ENCODE measurements at regions not wholly inside any gene's neighbourhood (a gene's known extent, or its start where the extent isn't known, plus 50 kb on each side); places are given as distances from the start of the nearest gene placed in this dataset.
"Not testable (repeated sequence)": the region's sequence is repeated elsewhere in the genome, so short reads cannot be mapped to it uniquely, and the experiment has no call there.

DNA sequence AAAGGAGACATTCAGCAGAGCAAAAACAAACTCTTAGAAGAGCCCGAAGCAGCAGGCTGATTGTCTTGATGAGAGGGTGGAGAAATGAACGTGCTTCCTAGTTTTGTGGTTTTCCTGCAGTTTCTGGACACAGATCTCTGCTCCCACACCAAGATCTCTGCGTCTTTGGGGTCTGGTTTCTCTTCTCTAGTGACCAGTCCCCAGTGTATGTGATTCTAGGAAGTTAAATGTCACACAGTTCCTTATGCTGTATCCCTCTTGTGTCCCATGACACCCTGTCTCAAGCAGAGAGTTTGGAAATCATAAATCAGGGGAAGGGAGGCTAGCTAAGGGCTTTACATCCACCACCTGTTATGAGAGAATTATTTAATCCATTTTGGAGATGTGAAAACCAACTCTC, 55.4 kb upstream of the KLF14 start:
- DNase-seq (ENCODE audit: low read depth in 2 of 2) = no peak

DNA sequence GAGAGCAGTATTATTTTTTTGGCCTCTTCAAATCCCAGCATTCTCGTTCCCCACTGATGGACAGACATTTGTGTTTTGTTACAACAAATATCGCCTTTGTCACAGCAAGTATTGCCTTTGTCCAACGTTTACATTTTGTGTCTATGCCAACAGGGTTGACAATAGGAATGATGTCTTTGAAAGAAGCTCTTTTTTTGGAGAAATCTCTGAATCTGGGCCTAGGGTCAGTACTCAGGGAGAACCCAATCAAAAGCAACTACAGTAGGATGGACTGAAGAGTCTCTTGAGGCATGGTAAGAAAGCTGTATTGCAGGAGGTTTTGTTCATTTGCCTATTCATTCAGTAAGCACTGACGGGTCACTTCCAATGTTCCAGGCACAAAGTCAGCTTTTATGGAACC, 57.7 kb upstream of the KLF14 start:
- DNase-seq (ENCODE audit: low read depth in 2 of 2) = no peak

DNA sequence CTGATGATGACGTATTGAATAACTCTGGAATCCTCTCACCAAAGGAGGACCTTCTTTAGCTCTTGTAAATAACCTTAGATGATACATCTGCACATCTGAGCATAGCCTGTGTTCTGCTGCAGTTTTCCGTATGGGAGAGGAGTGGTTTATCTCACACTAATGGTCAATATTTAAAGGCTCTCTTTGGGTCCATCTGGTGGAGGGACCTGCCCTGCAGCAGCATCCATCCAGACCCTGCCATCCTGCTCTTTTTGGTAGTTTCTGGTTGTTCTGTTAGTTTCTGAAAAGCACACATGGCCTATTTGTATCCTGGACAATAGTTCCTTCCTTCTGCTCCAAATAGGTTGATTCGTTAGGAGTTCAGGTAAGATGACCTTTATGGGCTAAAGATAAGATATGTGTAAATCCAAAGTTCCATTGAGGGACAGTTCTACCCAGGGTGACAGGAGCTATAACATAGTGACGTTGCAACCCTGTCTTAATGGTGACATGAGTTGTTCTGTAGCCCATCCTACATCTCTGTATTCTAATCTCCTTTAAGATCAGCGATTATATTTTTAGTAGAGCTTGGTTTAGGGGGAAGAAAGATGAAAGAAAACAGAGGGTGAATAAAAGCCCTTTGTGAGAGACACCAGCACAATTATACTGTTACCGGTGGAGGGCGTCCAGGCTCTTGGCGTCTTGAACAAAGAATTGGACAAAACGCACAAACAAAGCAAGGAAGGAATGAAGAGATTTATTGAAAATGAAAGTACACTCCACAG, 60.0 kb upstream of the KLF14 start:
- DNase-seq (ENCODE audit: low read depth in 2 of 2) = no peak

DNA sequence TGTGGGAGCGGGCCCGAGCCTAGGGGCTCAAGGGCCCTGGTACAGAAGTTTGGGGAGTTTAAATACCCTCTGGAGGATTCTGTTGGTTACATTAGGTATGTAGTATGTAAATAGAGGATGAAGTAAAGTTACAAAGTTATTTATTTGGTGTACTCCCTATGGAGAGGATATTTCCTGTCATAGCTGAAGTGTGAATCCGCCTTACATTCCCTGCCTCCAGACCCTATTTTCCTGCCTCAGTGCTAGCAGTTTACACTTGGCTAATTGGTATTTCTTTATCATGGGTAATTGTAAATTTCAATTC, 60.6 kb upstream of the KLF14 start:
- no peak for DNase-seq (ENCODE audit: low read depth in 2 of 2)

DNA sequence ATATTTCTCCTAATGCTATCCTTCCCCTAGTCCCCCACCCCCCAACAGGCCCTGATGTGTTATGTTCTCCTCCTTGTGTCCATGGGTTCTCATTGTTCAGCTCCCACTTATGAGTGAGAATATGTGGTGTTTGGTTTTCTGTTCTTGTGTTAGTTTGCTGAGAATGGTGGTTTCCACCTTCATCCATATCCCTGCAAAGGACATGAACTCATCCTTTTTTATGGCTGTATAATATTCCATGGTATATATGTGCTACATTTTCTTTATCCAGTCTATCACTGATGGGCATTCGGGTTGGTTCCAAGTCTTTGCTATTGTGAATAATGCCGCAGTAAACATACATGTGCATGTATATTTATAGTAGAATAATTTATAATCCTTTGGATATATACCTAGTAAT, 62.4 kb upstream of the KLF14 start:
- not testable (repeated sequence) for DNase-seq (ENCODE audit: low read depth in 2 of 2)

DNA sequence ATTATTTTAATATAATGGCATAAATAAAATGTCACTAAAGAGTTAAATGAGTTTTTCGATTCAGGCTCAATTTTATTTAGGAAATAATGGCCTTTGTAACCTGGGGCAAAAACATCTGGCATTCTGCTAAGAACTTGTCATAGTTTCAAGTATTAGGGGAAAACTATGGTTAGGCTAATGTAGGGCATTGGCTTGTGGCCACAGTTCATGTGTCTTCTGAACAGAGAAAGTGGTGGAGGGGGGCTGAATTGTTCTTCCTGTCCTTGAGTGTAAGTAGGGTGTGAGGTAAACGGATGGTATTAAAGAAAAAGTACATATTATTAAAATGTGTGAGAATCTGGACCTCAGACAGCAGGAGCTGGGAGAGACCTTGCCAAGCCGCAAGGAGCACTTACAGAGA, 69.1 kb upstream of the KLF14 start:
- no peak for DNase-seq (ENCODE audit: low read depth in 2 of 2)

DNA sequence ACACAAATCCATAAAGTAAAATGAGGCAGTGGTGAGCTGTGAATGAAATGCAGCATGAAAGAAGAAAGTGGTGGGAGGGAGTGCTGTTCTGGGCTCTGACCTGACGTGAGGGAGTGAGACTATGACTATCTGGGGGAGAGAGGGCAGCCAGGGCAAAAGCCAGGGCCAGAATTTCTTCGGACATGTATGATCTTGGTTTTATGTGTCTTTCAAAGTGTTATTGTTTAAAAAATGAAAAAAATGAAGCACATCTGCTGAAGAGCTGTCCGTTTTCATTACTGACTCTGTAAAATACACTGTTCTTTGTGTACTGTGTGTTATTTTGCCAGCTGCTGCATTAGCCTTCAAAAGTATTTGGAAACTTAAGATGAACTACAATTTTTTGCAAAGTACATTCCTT, 70.2 kb upstream of the KLF14 start:
- no peak for DNase-seq (ENCODE audit: low read depth in 2 of 2)

DNA sequence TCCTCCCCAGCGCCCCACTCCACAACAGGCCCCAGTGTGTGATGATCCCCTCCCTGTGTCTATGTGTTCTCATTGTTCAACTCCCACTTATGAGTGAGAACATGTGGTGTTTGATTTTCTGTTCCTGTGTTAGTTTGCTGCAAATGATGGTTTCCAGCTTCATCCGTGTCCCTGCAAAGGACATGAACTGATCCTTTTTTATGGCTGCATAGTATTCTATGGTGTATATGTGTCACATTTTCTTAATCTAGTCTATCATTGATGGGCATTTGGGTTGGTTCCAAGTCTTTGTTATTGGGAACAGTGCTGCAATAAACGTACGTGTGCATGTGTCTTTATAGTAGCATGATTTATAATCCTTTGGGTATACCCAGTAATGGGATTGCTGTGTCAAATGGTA, 78.8 kb upstream of the KLF14 start:
- DNase-seq (ENCODE audit: low read depth in 2 of 2) = not testable (repeated sequence)

GRCh38 chr7:130814778-130815335, 80.8 kb upstream of the KLF14 start:
- no peak for DNase-seq (ENCODE audit: low read depth in 2 of 2)

- no peak for DNase-seq (ENCODE audit: low read depth in 2 of 2)
Measured at GRCh38 chr7:130818056-130818455, 84.0 kb upstream of the KLF14 start.

GRCh38 chr7:130821864-130822263, 87.9 kb upstream of the KLF14 start:
- DNase-seq (ENCODE audit: low read depth in 2 of 2) = no peak

DNA sequence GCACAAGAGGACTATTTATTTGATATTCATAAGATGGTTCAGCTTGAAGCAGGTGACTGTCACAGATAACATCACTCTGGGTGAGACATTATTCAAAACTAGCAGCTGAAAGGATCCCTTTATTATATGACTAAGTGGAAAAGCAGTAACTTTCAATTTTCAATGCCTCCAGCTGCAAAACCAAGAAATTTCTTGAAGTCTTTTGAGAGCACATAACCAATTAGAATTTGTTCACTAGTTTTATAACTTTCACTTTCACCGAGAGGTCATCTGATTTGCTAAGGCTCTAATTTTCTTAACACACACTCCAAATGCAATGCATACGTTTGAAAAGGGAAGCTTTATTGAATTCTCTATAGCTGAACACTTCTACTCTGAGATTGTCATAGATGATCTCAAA, 88.6 kb upstream of the KLF14 start:
- no peak for DNase-seq (ENCODE audit: low read depth in 2 of 2)

- no peak for DNase-seq (ENCODE audit: low read depth in 2 of 2)
Measured at GRCh38 chr7:130823060-130823459, 89.1 kb upstream of the KLF14 start.

GRCh38 chr7:130825819-130826218, 91.8 kb upstream of the KLF14 start:
- DNase-seq (ENCODE audit: low read depth in 2 of 2) = no peak

- DNase-seq (ENCODE audit: low read depth in 2 of 2) = no peak
Measured at GRCh38 chr7:130829415-130829814, 95.4 kb upstream of the KLF14 start.

DNA sequence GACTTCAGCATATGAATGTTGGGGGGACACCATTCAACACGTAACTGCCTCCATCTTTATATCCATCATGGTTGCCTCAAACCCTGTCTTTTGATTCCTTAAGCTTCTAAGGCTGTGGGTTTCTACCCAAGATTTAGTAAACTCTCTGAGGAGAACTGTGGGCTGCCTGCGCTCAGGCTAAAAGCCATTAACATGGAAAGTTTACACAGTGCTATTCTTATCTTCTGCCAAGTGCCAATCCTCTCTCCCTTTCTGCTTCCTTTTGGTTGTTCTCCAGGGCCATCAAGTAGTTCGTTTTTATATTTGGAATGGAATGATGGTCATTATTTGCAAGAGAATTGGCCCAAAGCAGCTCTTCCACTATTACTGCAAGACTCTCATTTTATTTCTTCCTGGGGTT, 97.3 kb upstream of the KLF14 start:
- no peak for DNase-seq (ENCODE audit: low read depth in 2 of 2)

- DNase-seq (ENCODE audit: low read depth in 2 of 2) = no peak
Measured at GRCh38 chr7:130831817-130832481, 97.9 kb upstream of the KLF14 start.

GRCh38 chr7:130838738-130839137, 104.7 kb upstream of the KLF14 start:
- DNase-seq (ENCODE audit: low read depth in 2 of 2) = no peak

DNA sequence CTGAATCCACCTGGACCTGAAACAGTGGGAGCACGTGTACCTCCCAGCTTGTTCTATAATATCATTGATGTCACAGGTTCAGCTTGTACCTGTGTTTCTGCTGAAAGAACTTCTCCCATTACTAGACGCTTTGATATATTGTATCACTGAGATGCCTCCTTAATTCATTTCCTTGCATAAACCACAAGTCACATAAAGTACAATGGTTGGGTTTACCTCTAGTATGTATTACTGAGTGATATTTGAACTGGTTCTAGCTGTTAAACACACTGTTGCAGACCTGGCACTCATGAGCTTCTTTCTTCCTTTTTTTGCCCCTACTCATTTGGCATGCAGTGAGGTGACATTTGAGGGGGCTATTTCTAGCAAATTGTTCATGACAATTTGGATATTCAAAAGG, 106.6 kb upstream of the KLF14 start:
- no peak for DNase-seq (ENCODE audit: low read depth in 2 of 2)

DNA sequence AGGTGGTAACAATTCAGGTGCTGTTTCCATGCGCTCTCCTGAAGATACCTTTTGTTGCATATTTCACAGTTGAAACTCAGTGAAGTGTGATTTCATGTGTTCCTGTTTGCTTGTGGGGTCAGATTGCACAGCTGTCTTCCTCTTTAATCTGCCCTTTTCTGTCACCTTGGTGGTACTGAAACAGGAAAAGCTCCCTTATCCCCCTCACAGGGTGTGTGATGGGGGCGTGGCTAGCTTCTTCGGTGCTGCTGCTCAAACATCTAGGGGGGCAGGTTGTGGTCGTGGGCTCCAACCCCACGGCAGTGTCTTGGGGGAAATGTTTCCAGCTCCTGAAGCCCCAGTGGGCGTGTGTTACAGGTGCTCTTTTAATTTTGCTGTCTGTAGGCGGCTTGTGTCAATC, 107.4 kb upstream of the KLF14 start:
- DNase-seq (ENCODE audit: low read depth in 2 of 2) = peak in 1 of 2 donors; percentile 10

DNA sequence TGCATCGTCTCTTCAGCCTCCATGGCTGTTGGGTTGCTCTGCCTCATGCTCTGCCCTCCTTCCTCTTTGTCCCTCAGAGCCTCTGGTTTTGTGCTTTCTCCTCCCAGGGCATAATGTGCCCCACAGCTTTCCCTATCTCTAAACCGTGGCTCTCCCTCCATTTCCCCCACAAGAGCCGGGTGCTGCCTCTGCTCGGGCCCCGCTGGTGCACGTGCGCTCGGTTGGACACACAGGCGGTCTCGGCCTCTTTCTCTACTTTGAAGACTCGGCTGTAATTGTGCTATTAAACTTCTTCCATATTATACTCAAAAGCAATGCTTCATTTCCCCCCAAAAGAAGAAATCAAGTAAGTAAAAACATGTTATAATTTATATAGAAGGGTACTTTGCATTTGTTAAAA, 109.7 kb upstream of the KLF14 start:
- no peak for DNase-seq (ENCODE audit: low read depth in 2 of 2)

GRCh38 chr7:130844811-130845580, 111.0 kb upstream of the KLF14 start:
- no peak for DNase-seq (ENCODE audit: low read depth in 2 of 2)

GRCh38 chr7:130845581-130846085, 111.6 kb upstream of the KLF14 start:
- DNase-seq (ENCODE audit: low read depth in 2 of 2) = no peak
